Stimulated activated CD4-positive, alpha-beta T cell treated with anti-CD3 and anti-CD28 coated beads, Interleukin-2, amount 100 ng/mL, for 4 hours (primary cell): ENCODE measurements at regions not wholly inside any gene's neighbourhood (a gene's known extent, or its start where the extent isn't known, plus 50 kb on each side); places are given as distances from the start of the nearest gene placed in this dataset.
A peak's percentile ranks its signal among the peaks of the same experiment; 100 is the strongest.

ENCODE experiments used
- DNase-seq: peaks from one replicate; pipeline ENCODE4 v3.0.0-alpha.2; 2020; ENCODE audit warnings: low read depth

DNA sequence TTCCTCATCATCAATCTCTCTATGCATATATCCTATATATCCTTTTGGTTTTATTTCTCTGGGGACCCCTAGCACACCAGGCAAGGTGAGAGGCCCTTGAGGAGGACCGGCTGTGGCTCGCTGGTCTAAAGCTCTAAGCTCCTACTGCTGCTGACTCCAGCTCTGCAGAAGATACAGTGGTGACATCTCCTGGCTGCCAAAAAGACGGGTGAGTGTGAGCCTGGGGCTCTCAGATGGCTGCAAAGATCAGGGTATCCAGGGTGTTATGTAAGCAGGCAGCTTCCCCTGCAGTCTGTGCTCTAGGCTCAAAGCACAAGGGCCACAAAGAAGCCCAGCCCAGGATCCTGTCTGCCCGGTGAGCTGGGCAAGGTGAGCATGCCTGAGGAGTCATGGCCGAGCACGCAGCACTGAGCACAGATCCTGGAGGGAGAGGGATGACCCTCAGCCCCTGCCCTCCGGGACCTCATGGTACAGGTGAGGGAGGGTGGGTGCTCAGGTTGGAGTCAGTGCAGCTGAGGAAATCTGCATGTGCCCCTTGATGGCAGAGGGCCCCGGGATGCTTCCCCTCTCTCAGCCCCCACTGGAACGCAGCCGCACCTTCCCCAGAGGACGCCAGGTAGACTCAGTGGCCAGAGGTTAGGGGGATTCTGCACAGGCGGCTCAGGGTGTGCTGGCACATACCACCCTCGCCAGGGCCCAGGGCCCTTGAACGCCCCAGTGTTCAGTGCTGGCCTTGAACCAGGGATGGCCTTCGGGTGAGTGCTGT lies 95.4 kb upstream of the INSIG1 start:
- DNase-seq = no peak

DNA sequence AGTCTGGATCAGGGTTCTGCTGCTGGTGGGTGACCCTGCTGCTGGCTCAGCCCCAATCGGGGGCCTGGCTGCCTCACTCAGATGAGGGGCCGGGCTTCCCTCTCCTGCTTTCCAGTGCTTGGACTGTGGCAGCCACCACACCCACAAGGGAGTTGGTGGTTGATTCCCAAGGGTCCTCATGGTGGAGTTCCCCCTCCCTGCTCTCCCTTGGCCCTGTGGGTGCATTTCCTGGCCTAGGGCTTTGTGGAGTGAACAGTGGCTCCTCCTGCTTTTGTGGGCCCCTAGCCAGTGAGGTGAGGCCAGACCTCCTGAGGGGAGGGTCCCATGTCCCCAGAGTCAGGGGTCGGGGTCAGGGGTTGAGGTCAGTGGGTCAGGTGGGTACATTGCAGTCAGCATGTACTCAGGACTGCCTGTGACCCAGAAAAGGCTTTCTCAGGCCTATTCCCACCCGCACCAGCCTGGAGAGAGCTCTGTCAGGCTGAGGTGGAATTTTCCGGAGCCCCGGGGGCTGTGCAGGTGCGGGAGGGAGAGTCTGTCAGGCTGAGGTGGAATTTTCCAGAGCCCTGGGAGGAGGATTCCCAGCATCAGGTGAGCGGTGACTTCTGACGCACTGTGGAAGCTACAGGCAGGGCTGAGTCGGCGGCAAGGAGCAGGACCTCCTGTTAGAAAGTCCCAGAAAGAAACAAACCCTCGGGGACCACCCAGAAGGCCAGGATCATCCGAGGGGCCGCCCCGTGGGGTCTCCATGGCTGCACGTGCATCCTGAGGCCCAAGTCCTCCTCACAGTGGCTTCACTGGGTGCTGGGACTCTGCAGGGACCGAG lies 94.4 kb upstream of the INSIG1 start:
- no peak for DNase-seq

DNA sequence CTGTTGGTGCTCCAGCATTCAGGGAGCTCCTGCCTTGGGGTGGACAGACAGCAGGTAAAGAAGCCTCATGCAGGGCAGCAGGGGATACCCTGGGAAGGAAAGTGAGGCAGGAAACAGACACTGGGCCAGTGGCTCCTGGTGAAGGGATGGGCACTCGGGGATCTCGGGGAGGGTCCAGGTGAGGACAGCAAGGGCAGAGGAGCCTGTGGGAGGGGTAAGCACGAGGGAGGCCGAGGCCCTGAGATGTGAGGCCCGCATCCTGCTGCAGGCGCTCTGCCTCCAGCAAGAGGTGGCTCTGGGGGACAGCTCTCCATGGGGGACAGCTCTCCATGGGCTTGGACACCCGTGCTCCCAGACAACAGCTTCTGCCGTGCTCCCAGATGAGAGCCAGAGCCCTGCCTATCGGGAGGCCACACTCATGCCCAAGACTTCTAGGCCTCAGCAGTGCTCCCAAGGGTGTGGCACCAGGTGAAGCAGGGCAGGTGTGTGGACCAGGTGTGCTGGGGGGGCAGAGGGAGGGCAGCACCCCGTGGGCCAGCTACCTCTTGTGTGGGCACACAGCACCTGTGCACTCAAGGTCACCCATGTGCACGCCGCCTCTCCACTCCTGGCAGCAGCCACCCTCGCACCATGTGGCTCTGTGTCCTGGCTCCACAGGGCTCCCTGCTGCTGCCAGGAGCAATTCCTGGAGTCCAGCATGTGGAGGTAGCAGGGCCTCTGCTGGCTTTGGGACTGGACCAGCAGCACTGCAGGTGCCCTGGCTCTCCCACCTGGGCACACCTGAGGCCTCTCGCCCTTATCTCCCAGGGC lies 93.6 kb upstream of the INSIG1 start:
- no peak for DNase-seq

DNA sequence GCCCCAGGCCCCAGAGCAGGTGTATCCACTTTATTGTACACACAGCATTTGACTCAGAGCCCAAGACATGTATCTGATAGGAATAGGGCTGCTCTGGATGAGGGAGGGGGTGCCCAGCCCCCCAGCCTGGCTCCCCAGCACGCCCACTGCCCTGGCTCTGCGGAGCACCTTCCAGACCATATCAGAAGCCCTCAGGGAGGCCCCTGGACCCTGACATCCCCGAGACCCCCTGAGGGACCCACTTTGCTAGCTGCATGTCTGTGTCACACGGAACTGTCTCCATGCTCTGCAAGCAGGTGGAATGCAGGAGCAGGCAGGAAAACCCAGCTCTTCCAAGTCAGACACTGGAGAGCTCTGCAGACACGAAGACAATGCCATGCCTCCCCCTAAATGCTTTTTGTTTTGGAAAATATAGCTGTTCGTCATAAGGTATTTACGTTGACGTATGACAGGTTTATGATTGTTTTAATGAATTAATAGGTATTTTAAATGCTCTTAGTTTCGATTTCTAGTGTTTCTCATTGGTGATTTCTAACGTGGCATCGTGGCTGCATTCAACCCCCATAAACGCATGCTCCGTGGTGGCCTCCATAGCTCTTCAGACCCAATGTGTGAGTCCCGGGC lies 92.8 kb upstream of the INSIG1 start:
- DNase-seq = no peak

DNA sequence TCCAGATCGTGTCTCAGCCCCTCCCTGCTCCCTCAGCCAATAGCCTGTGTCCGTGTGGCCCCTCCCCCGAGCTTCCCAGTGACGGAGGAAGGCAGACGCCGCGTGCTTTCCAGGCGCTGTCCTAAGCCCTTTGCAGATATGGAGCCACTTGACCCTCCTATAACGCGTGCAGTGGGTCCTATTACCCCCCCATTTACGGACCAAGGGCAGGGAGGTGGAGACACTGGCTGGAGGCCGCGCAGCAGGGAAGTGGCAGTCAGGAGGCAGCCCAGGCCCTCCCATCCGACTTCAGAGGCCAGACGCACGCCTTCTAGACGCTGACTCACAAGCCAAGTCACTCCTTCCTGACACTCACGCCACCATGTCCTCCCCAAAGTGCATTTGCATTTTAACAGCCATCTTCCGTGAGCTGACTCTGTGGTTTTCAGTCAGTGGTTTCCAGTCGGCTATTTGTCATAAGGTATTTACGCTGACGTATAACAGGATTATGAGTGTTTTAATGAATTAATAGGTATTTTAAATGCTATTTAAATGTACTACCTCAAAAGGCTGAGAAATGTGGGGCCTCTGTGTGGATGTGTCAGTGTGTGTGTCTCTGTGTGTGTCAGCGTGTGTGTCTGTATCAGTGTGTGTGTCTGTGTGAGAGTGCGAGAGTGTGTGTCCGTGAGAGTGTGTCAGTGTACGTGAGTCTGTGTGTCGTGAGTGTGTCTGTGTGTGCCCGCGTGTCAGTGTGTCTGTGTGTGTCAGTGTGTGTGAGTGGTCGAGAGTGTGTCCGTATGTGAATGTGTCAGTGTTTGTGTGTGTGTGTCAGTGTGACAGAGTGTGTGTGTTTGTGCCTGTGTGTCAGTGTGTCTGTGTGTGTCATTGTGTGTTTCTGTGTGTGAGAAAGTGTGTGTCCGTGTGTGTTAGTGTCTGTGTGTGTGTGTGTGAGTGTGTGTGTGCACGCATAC lies 92.0 kb upstream of the INSIG1 start:
- peak; percentile 89 for DNase-seq

DNA sequence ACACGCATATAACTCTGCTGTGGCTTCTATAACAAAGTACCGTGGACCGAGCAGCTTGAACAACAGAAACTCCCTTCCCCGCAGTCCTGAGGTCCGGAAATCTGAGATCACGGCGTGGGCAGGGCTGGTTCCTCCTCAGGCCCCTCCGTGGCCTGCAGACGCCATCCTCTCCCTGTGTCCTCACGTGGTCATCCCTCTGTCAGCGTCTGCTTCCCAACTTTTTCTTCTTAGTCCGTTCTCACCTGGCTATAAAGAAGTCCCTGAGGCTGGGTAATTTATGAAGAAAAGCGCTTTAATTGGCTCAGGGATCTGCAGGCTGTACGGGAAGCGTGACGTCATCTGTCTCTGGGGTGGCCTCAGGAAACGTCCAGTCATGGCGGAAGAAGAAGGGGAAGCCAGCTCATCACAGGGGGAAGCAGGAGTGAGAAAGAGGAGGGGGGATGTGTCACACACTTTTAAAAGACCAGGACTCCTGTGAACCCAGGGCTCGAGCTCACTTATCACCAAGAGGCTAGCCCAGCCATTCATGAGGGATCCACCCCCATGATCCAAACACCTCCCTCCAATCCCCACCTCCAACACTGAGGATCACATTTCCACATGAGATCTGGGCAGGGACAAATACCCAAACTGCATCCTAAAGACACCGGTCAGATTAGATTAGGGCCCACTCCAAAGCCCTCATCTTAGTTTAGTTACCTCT lies 91.2 kb upstream of the INSIG1 start:
- peak; percentile 76 for DNase-seq

DNA sequence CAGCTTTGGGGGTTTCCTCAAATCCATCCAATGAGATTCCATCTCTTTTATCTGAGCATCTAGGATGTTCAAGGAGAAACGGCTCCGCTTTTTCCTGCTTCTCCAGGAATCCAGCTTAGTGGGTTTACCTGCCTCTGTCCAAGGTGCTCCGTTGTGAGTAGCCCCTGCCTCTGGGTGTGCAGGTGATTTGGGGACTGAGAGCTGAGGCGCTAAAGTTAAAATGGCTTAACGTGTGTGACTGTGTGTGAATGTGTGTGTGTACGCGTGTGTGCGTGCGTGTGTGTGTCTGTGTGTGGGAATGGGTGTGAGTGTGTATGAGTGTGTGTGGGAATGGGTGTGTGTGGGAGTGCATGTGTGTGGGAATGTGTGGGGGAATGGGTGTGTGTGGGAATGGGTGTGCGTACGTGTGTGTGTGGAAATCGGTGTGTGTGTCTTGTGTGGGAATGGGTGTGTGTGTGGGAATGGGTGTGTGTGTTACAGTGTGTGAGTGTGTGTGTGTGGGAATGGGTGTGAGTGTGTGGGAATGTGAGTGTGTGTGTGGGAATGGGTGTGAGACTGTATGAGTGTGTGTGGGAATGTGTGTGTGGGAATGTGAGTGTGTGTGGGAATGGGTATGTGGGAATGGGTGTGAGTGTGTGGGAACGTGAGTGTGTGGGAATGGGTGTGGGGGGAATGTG lies 90.2 kb upstream of the INSIG1 start:
- no peak for DNase-seq

DNA sequence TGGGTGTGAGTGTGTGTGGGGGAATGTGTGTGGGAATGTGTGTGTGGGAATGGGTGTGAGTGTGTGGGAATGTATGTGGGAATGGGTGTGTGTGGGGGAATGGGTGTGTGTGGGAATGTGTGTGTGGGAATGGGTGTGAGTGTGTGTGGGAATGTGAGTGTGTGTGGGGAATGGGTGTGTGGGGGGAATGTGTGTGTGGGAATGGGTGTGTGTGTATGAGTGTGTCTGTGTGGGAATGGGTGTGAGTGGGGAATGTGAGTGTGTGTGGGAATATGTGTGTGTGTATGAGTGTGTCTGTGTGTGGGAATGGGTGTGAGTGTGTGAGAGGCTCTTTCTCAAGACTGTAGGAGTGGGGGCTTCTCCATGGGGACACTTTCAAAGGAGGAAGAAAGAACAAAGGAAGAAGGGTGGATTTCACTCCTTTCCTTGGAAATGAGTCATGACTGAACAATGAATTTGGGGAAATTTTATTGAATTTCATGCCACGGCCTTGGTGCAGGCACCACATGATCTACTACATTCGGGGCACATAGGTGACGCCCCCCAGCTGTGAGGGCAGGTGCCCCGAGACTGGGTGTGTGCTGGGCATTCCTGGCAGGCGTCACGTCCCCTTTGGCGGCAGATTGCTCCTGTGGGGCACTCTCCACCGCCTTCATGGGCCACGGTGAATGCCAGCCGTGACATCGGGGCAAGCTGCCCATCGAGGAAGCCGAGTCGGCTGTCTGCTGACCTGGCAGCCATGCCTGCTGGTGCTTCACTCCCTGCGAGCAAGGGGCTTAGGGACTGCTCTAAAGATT lies 88.8 kb upstream of the INSIG1 start:
- no peak for DNase-seq

DNA sequence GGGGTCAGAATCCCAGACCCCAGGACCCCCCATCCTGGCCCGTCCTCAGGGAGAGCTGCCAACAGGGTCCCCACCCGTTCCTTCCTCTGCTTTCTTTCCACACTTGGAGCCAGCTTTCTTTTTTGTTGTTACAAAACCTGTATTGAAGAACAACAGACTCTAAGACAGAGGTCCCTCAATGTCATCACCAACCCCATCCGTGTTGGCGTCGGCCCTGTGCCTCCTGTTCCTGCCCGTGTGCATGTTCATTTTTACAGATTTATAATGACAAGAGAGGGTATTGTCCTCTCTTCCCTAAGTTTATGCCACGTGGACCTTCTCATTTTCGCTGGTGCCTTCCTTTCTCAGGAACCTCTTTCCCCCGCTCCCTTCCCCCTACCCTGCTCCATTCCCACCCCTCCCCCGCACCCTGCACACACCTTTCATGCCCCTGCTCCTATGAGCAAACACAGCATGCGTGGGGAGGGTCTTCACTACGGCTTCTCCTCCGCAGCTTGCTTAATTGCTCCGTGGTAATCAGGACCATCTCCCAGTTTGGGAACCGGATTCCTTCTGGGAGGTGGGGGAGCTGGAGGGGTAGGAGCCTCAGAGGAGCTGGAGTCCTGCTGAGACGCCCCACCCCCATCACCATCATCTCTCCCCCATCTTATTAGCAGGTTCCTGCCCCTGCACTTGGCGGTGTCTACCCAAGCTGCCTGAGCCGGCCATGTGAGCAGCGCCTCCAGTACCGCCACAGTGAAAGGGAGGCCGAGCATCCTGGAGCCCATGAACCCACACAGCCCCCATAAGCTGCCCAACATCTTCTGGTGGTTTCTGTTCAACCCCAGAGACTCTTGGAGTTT lies 88.0 kb upstream of the INSIG1 start:
- no peak for DNase-seq

DNA sequence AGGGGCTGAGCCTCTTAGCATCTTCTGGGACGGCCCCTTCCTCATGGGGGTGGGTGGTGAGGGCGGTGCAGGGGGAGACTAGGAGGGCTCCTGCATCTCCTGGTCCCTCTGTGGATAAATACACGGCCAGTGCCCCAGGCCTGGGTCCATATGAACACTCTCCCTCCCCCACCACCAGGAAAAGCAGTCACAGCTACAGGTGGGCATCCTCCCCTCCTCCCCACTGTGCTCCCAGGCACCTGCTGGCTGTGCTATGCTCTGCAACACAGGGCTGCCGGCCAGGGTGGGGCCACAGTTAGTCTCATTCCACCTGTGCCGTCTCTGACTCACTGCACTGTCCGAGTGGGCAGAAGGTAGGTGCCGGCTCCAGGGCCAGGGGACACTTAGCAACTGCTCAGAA lies 87.3 kb upstream of the INSIG1 start:
- no peak for DNase-seq

DNA sequence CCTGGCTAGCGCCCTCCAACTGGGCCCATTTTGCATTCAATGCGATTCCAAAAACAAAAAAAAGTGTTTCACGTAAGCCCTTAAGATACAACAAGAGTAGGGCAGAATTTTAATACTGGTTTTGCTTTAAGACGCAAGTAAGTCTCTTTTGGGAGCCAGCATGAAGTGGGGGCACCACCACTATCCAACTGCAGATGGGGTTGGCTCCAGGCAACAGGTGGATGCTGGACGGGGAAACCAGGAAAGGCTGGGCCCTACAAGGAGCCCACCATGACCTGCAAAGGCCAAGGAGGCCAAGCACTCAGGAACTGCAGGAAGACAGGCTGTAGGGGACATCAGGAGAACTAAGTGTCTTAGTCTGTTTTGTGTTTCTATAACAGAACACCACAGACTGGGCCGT lies 86.5 kb upstream of the INSIG1 start:
- no peak for DNase-seq

DNA sequence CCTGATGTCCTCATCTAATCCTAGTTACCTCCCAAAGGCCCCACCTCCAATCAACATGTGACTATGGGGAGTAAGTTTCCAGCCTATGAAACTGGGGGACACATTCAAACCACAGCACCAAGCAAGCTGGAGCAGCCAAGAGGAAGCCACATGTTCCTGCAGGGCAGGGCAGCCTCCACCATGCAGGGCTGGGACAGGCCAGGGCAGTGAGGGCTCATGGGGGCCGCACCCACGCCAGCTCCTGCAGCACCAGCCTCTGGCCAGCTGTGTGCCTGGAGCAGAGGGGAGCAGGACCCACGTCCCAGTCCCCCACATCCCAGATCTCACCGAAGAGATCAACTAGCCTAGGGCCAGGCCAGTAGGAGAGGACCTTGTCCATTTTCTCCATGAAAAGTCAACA lies 85.9 kb upstream of the INSIG1 start:
- DNase-seq = no peak

DNA sequence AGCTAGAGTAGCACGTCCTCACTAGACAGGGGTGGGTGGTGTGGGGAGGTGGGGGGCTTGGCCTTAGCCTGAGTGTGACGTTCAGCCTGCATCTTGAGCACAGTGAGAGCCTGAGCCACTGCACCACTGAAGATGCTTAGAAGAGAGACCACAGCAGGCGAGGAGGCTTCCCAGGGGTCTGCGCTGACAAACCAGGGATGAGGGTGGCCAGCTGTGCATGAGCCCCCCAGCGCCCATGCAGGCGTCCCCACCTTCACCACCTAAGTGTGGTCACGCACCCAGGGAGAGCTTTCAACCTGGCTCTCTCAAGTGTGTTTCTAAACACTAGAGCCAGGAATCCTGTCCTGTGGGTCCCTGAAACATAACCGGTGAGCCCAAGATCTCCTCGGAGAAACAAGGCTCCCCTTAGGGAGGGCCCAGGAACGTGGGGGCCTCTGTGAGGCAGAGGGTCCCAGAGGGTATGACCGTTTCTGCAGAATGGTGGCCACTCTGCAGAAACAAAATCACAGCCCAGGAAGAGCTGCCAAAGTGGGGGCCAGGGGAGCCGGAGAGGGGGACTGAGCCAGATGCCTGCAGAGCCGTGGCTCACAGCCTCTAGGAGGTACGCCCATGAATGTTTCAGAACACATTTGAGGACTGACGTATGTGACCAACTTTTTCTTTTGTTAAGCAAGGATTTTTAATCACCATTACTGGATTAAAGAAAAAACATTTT lies 85.2 kb upstream of the INSIG1 start:
- DNase-seq = no peak

DNA sequence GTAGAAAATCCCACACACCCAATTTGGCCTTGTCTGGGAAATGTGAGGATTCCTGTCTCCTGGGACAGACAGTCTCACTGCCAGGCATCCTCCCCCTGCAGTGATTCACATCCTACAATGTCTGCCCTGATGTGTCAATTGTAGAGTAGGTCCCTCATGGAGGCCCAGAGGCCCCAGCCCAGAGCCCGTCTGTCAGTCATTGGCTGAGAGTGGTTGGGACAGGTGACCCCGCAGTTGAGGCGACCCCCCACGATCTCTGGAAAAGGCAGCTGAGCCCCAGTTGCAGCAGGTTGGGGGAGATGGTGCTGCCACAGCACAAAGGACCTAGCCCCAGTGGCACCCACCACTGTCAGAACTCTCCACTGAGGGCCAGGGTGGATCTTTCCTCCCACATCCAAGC lies 84.3 kb upstream of the INSIG1 start:
- DNase-seq = no peak

DNA sequence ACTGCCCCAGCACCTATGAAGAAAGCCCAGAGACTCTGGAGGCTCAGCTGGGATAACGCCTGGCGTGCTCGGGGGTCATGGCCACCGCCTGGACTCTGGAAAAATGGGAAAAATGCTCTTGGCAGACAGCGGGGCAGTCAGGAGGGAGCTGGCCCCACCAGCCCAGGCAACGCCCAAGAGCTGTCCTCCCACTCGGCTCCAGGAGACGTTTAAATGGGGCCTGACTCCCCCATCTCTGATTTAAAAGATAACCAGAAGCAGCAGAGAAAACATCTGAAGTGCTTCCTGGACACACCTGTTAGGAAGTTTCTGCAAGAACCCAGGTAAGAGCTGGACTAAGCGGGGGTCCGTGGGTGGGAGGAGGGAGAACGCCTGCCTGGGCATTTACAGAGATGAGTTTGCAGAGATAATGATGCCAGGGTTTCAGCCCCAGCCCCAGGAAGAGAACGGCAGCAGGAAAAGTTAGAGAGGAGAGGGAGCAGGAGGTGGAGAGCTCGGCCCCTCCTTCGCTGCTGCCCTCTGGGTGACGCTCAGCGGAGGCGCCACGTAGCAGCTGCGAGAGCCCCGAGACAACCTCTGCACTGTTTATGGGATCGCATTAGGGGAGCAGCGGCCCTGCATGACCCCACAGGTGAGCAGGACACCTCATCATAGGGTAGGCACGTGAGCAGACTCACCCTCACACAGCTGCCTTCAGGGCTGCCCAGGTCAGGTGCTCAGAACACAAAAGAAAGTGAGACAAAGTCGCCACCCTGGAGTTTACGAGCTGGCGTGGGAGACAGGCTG lies 83.5 kb upstream of the INSIG1 start:
- no peak for DNase-seq

DNA sequence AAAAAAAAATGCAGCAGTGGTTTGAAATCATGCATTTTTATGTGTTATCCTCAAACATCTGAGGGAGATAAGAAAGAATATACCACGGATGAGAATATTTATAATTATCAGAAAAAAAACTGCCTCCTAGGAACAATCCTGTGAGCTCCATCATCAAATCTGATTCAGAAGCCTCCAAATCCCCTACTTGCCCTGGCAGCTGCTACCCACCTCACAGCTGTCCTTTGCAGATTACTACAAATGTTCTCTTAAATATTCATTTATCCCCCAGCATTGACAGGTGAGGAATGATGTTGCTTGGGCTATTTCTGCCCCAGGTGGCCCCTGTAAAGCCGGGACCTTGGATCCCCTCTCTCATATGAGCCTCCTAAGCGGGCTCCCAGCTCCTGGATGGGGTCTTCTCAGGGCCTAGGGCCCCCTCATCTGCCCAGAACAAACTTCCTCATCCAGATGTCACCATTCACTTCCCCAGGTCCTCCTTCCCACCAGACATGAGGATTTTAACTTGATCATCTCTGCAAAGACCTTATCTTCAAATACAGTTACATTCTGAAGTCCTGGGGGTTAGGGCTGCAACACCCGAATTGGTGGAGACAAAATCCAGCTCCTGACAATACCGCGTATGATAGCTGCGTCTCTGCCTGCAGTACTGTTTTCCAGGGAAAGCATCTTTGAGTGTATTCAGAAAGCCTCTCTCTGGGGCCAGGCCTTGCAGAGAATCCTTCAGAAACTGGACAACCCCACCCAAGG lies 81.9 kb upstream of the INSIG1 start:
- no peak for DNase-seq
